ENCODE measurements at regions not wholly inside any gene's neighbourhood (a gene's known extent, or its start where the extent isn't known, plus 50 kb on each side); places are given as distances from the start of the nearest gene placed in this dataset.

DNA sequence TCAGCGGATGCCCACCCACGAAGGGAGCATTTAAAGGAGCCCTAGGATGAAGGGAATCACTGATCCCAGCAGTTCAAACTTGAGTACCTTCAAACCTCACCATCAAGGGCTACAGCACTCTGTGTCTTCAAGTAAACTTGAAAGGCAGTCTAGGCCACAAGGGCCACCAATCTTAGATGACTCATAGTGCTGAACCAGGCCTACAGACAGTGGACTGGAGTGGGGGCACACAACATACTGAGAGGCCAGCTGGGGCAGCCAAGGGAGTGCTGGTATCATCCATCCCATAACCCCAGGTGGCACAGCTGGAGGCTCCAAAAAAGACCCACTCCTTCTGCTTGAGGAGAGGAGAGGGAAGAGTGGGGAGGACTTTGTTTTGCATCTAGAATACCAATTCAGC is 345.4 kb downstream of the DUSP10 start:
- Histone ChIP-seq H3K4me2 (ENCODE audit: unreplicated experiment) (no peak overlapping the region), H3F3A (ENCODE audit: insufficient read depth) (peaks cover 20% of the 10 kb centered on the region), H3K9ac (no peak overlapping the region), H2AFZ (no peak overlapping the region), H3K9me2 (ENCODE audit: insufficient read depth) (no peaks in the 10 kb centered on the region), H3K27me3 (replicated peaks; ENCODE audit: insufficient read depth) (no peaks in the 10 kb centered on the region), H3K27ac (no peak overlapping the region), H3K79me2 (ENCODE audit: insufficient read depth) (no peaks in the 10 kb centered on the region), H3K9me3 (ENCODE audit: low read depth) (no peaks in the 10 kb centered on the region), H3K36me3 (ENCODE audit: low read depth) (no peaks in the 10 kb centered on the region), H3K4me3 (no peak overlapping the region), H4K20me1 (ENCODE audit: insufficient read depth) (no peaks in the 10 kb centered on the region), H3K4me1 (ENCODE audit: insufficient read depth) (peaks cover 23% of the 10 kb centered on the region)
- 85 to 95% methylated on average over 2 of the region's 2 CpGs for WGBS, 2 experiments (ENCODE audit: low coverage in 1 of 2, low lambda C conversion rate in 2 of 2, missing lambda C conversion rate in 2 of 2)
- in situ Hi-C loops (cut with MboI) = no loop called here
- TF ChIP-seq EZH2phosphoT487 (IDR thresholded peaks at IDR 0.05; ENCODE audit: insufficient read depth, low read depth) (no peak), EZH2 (IDR thresholded peaks at IDR 0.05; ENCODE audit: insufficient read depth, poor library complexity, severe bottlenecking) (no peak)
- no peak for DNase-seq

DNA sequence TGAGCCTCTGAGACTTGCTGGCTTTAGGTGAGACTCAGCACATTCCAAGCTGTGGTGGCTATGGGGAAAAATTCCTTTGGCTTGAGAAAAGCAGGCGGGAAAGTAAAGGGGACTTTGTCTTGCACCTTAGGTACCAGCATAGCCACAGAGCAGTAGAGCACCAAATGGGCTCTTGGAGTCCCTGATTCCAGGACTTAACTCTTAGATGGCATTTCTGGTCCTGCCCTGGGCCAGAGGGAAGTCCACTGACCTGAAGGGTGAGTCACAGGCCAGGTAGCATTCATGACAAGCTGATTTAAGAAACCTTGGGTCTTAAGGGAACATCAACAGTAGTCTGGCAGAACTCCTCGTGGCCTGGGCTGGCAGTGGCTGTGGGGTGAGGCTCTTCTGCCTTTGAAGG is 344.7 kb downstream of the DUSP10 start:
- Histone ChIP-seq H3K27ac (no peak overlapping the region), H3K36me3 (ENCODE audit: low read depth) (no peaks in the 10 kb centered on the region), H4K20me1 (ENCODE audit: insufficient read depth) (no peaks in the 10 kb centered on the region), H3K9me2 (ENCODE audit: insufficient read depth) (no peaks in the 10 kb centered on the region), H3K4me2 (ENCODE audit: unreplicated experiment) (no peak overlapping the region), H3K79me2 (ENCODE audit: insufficient read depth) (no peaks in the 10 kb centered on the region), H3F3A (ENCODE audit: insufficient read depth) (peaks cover 15% of the 10 kb centered on the region), H2AFZ (no peak overlapping the region), H3K4me1 (ENCODE audit: insufficient read depth) (peaks cover 18% of the 10 kb centered on the region), H3K9me3 (ENCODE audit: low read depth) (no peaks in the 10 kb centered on the region), H3K4me3 (no peak overlapping the region), H3K27me3 (replicated peaks; ENCODE audit: insufficient read depth) (no peaks in the 10 kb centered on the region), H3K9ac (no peak overlapping the region)
- DNase-seq = no peak
- in situ Hi-C loops (cut with MboI) = no loop called here
- WGBS, 2 experiments (ENCODE audit: low coverage in 1 of 2, low lambda C conversion rate in 2 of 2, missing lambda C conversion rate in 2 of 2) = 80 to 87% methylated on average over 2 of the region's 2 CpGs
- TF ChIP-seq EZH2phosphoT487 (IDR thresholded peaks at IDR 0.05; ENCODE audit: insufficient read depth, low read depth) (no peak), EZH2 (IDR thresholded peaks at IDR 0.05; ENCODE audit: insufficient read depth, poor library complexity, severe bottlenecking) (no peak)

DNA sequence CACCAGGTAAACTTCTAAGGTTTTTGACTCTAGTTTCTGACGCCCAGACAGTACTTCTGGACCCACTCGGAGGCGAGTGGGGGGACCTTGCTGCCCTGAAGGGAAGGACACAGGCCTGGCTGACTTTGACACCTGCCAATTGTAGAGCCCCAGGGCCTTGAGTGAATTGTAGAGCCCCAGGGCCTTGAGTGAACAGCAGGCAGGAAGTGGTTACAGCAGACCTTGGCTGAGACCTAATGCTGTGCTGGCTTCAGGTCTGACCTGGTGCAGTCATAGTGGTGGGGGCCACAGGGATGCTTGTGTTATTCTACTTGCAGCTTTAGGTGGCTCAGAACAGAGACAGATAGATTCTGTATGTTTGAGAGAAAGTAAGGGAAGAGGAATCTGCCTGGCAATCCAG is 344.3 kb downstream of the DUSP10 start:
- WGBS, 2 experiments (ENCODE audit: low coverage in 1 of 2, low lambda C conversion rate in 2 of 2, missing lambda C conversion rate in 2 of 2) = 90 to 95% methylated on average over 3 of the region's 3 CpGs

DNA sequence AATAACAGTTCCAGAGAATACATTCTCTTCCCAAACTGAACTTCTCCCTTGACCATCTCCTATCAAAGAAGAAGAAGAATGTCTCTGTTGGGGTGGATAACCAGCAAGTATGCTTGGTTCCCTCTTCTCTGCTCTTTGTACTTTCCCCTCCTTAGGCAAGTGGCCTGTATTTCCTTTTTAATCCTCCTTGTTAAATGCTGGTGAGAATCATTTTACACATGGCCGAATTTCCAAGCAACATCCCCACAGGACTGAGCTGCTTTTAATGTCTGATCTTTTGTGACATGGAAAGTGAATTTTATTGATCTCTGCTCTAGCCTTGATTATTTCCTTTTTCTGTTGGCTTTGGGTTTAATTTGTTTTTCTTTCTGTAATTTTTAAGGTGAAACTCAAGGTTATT is 336.7 kb downstream of the DUSP10 start:
- Histone ChIP-seq H2AFZ (no peak overlapping the region), H3K4me1 (ENCODE audit: insufficient read depth) (no peaks in the 10 kb centered on the region), H3K27me3 (replicated peaks; ENCODE audit: insufficient read depth) (peaks cover 3% of the 10 kb centered on the region; the same call in 1 of the 2 replicates), H3K36me3 (ENCODE audit: low read depth) (no peaks in the 10 kb centered on the region), H3K4me2 (ENCODE audit: unreplicated experiment) (no peak overlapping the region), H3K4me3 (no peak overlapping the region), H3K9me2 (ENCODE audit: insufficient read depth) (no peaks in the 10 kb centered on the region), H4K20me1 (ENCODE audit: insufficient read depth) (no peaks in the 10 kb centered on the region), H3K79me2 (ENCODE audit: insufficient read depth) (no peaks in the 10 kb centered on the region), H3F3A (ENCODE audit: insufficient read depth) (no peaks in the 10 kb centered on the region), H3K9ac (no peak overlapping the region), H3K27ac (no peak overlapping the region), H3K9me3 (ENCODE audit: low read depth) (no peaks in the 10 kb centered on the region)
- in situ Hi-C loops (cut with MboI) = no loop called here
- no peak for TF ChIP-seq EZH2 (IDR thresholded peaks at IDR 0.05; ENCODE audit: insufficient read depth, poor library complexity, severe bottlenecking)
- TF ChIP-seq EZH2phosphoT487 (IDR thresholded peaks at IDR 0.05; ENCODE audit: insufficient read depth, low read depth) = no peak
- DNase-seq = no peak
- 44 to 47% methylated on average over 1 of the region's 1 CpG for WGBS, 2 experiments (ENCODE audit: low coverage in 1 of 2, low lambda C conversion rate in 2 of 2, missing lambda C conversion rate in 2 of 2)

More for the DNA sequence above, 344.3 kb downstream of the DUSP10 start:
- no peaks in the 10 kb centered on the region for H4K20me1 ChIP-seq (ENCODE audit: insufficient read depth)
- H3K79me2 ChIP-seq (ENCODE audit: insufficient read depth) = no peaks in the 10 kb centered on the region
- no peak for DNase-seq
- H3K9me2 ChIP-seq (ENCODE audit: insufficient read depth) = no peaks in the 10 kb centered on the region
- no peak for TF ChIP-seq EZH2phosphoT487 (IDR thresholded peaks at IDR 0.05; ENCODE audit: insufficient read depth, low read depth)
- TF ChIP-seq EZH2 (IDR thresholded peaks at IDR 0.05; ENCODE audit: insufficient read depth, poor library complexity, severe bottlenecking) = no peak
- no peak overlapping the region for H3K4me3 ChIP-seq
- H3K4me2 ChIP-seq (ENCODE audit: unreplicated experiment) = no peak overlapping the region
- in situ Hi-C loops (cut with MboI) = no loop called here
- no peak overlapping the region for H3K9ac ChIP-seq
- H3K27ac ChIP-seq = no peak overlapping the region
- no peaks in the 10 kb centered on the region for H3K9me3 ChIP-seq (ENCODE audit: low read depth)
- peaks cover 16% of the 10 kb centered on the region for H3K4me1 ChIP-seq (ENCODE audit: insufficient read depth)
- H3K27me3 ChIP-seq (replicated peaks; ENCODE audit: insufficient read depth) = no peaks in the 10 kb centered on the region
- no peak overlapping the region for H2AFZ ChIP-seq
- H3K36me3 ChIP-seq (ENCODE audit: low read depth) = no peaks in the 10 kb centered on the region
- H3F3A ChIP-seq (ENCODE audit: insufficient read depth) = peaks cover 13% of the 10 kb centered on the region
